ENCODE measurements at regions not wholly inside any gene's neighbourhood (a gene's known extent, or its start where the extent isn't known, plus 50 kb on each side); places are given as distances from the start of the nearest gene placed in this dataset.
"Not testable (repeated sequence)": the region's sequence is repeated elsewhere in the genome, so short reads cannot be mapped to it uniquely, and the experiment has no call there.

DNA sequence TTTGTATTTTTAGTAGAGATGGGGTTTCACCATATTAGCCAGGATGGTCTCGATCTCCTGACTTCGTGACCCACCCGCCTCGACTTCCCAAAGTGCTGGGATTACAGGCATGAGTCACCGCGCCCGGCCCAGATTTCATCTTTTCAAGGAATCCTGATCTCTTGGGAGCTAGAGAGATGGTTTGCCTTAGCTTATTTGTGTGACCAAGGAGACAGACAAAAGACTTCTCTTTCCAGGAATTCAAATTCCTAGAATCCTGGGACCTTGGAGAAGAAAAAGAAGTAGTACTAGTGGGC, 337.1 kb upstream of the KLF4 start:
- TF ChIP-seq, protein P1, sequence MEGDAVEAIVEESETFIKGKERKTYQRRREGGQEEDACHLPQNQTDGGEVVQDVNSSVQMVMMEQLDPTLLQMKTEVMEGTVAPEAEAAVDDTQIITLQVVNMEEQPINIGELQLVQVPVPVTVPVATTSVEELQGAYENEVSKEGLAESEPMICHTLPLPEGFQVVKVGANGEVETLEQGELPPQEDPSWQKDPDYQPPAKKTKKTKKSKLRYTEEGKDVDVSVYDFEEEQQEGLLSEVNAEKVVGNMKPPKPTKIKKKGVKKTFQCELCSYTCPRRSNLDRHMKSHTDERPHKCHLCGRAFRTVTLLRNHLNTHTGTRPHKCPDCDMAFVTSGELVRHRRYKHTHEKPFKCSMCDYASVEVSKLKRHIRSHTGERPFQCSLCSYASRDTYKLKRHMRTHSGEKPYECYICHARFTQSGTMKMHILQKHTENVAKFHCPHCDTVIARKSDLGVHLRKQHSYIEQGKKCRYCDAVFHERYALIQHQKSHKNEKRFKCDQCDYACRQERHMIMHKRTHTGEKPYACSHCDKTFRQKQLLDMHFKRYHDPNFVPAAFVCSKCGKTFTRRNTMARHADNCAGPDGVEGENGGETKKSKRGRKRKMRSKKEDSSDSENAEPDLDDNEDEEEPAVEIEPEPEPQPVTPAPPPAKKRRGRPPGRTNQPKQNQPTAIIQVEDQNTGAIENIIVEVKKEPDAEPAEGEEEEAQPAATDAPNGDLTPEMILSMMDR (conservative IDR thresholded peaks at IDR 0.05; ENCODE audit: low read length): not testable (repeated sequence)
- not testable (repeated sequence) for TF ChIP-seq EZH2phosphoT487 (IDR thresholded peaks at IDR 0.05; ENCODE audit: borderline replicate concordance)

Data from Loucy (cell line).